ENCODE measurements at regions not wholly inside any gene's neighbourhood (a gene's known extent, or its start where the extent isn't known, plus 50 kb on each side); places are given as distances from the start of the nearest gene placed in this dataset.
"Not testable (repeated sequence)": the region's sequence is repeated elsewhere in the genome, so short reads cannot be mapped to it uniquely, and the experiment has no call there.

DNA sequence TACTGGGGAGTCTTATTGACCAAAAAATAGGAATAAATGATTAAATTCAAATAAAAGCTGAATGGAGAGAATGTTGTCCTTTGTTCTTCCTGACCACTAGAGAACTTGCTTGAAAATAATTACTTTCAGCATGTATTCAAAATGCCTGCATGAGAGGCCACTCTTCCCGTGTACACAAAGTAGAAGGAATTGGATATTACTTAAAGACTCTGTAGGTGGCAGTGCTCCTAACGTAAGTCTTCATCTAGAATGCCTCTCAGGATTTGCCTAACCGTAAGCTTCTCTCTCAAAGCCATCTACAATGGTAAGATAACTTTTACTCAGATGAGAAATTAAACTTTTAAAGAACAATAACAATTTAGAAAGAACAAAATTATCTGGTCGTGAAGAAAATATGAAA is 620.0 kb upstream of the CCNG1 start:
- TF ChIP-seq, protein P1, sequence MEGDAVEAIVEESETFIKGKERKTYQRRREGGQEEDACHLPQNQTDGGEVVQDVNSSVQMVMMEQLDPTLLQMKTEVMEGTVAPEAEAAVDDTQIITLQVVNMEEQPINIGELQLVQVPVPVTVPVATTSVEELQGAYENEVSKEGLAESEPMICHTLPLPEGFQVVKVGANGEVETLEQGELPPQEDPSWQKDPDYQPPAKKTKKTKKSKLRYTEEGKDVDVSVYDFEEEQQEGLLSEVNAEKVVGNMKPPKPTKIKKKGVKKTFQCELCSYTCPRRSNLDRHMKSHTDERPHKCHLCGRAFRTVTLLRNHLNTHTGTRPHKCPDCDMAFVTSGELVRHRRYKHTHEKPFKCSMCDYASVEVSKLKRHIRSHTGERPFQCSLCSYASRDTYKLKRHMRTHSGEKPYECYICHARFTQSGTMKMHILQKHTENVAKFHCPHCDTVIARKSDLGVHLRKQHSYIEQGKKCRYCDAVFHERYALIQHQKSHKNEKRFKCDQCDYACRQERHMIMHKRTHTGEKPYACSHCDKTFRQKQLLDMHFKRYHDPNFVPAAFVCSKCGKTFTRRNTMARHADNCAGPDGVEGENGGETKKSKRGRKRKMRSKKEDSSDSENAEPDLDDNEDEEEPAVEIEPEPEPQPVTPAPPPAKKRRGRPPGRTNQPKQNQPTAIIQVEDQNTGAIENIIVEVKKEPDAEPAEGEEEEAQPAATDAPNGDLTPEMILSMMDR (conservative IDR thresholded peaks at IDR 0.05) = peak; percentile 20; the same call in 1 of the 3 replicates
- Mint-ChIP-seq H3K27me3 (ENCODE audit: low read depth) (no peaks in the 10 kb centered on the region), H3K36me3 (ENCODE audit: insufficient read depth in 1 of 3, low read depth in 3 of 3) (peaks cover 0 to 3% (median 0%) of the 10 kb centered on the region in 3 experiments; a peak in 1 of 7 replicates), H3K27ac (no peak overlapping the region; a peak in 1 of 7 replicates), H3K4me3 (no peak overlapping the region), H3K9me3 (no peaks in the 10 kb centered on the region), H3K4me1 (peaks cover 9 to 11% of the 10 kb centered on the region in 2 experiments)
- Histone ChIP-seq H3K4me1 (ENCODE audit: insufficient read depth, low read length) (no peaks in the 10 kb centered on the region), H4K8ac (replicated peaks; ENCODE audit: insufficient read length, low read depth, low read length) (no peak overlapping the region), H4K91ac (ENCODE audit: insufficient read length, low read depth, low read length) (no peak overlapping the region), H3K23me2 (ENCODE audit: insufficient read length, low read depth, low read length, poor library complexity, severe bottlenecking) (no peaks in the 10 kb centered on the region), H3K9ac (ENCODE audit: extremely low read depth, insufficient read length, low read length) (no peak overlapping the region), H3K14ac (ENCODE audit: insufficient read depth, low read length) (no peak overlapping the region), H3K27ac (ENCODE audit: insufficient read length, low read depth, low read length) (no peak overlapping the region), H4K20me1 (ENCODE audit: control insufficient read depth, insufficient read depth, insufficient read length) (no peaks in the 10 kb centered on the region), H3K79me1 (ENCODE audit: insufficient read depth, low read depth, low read length, poor library complexity, severe bottlenecking) (no peaks in the 10 kb centered on the region), H2AFZ (ENCODE audit: low read length) (no peak overlapping the region), H3K18ac (ENCODE audit: insufficient read length, low read depth, low read length) (no peak overlapping the region), H2BK5ac (ENCODE audit: insufficient read length, low read length) (no peak overlapping the region), H3K79me2 (ENCODE audit: insufficient read depth, low read length) (no peaks in the 10 kb centered on the region), H4K5ac (ENCODE audit: insufficient read length, low read depth, low read length) (no peak overlapping the region), H3K4ac (ENCODE audit: low read depth, low read length) (no peak overlapping the region), H3K27me3 (ENCODE audit: insufficient read depth, low read length) (no peaks in the 10 kb centered on the region), H2BK20ac (ENCODE audit: low read depth, low read length, poor library complexity, severe bottlenecking) (no peak overlapping the region), H2AK5ac (ENCODE audit: insufficient read length, low read length) (no peak overlapping the region), H2BK15ac (ENCODE audit: low read depth, low read length) (no peak overlapping the region), H2BK120ac (ENCODE audit: low read depth, low read length, poor library complexity, severe bottlenecking) (no peak overlapping the region), H3K23ac (ENCODE audit: insufficient read length, low read depth, low read length) (no peak overlapping the region), H2BK12ac (ENCODE audit: insufficient read length, low read depth, low read length) (no peak overlapping the region), H3K56ac (ENCODE audit: insufficient read length, low read depth, low read length) (no peak overlapping the region), H3K9me3 (ENCODE audit: control insufficient read depth, low read depth, low read length) (no peaks in the 10 kb centered on the region), H3K4me2 (ENCODE audit: insufficient read depth, insufficient read length, low read length) (no peak overlapping the region), H3T11ph (ENCODE audit: low read length) (no peak overlapping the region)
- no peak for DNase-seq
- no CpG with 5 or more reads among the region's 4 CpGs for WGBS (ENCODE audit: extremely low coverage, insufficient read length, low lambda C conversion rate)

DNA sequence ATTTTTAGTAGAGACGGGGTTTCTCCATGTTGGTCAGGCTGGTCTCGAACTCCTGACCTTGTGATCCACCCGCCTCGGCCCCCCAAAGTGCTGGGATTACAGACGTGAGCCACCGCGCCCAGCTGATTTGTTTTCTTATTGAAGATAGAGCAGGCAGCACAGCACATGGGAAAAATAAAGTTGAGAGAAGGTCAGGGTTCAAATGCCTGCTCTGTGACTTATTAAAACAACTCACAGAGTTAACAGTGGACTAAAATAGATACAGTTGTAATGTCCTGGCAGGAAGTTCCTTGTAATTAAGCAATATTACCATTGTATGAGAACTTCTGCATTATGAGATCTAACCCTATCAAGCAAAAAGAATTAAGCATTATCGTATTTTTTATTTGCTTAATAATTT is 615.7 kb upstream of the CCNG1 start:
- not testable (repeated sequence) for H3K9ac ChIP-seq (ENCODE audit: extremely low read depth, insufficient read length, low read length); H2BK5ac ChIP-seq (ENCODE audit: insufficient read length, low read length); H3K4me1 ChIP-seq (ENCODE audit: insufficient read depth, low read length); H3K18ac ChIP-seq (ENCODE audit: insufficient read length, low read depth, low read length); H2BK15ac ChIP-seq (ENCODE audit: low read depth, low read length); H3K23ac ChIP-seq (ENCODE audit: insufficient read length, low read depth, low read length); H3K36me3 Mint-ChIP-seq (ENCODE audit: insufficient read depth in 1 of 3, low read depth in 3 of 3); H3K79me1 ChIP-seq (ENCODE audit: insufficient read depth, low read depth, low read length, poor library complexity, severe bottlenecking); H4K8ac ChIP-seq (replicated peaks; ENCODE audit: insufficient read length, low read depth, low read length); H3K9me3 Mint-ChIP-seq; H3K14ac ChIP-seq (ENCODE audit: insufficient read depth, low read length); DNase-seq; H2AFZ ChIP-seq (ENCODE audit: low read length); H4K5ac ChIP-seq (ENCODE audit: insufficient read length, low read depth, low read length); H3K4me3 Mint-ChIP-seq; H3T11ph ChIP-seq (ENCODE audit: low read length); H3K27me3 Mint-ChIP-seq (ENCODE audit: low read depth); H3K27me3 ChIP-seq (ENCODE audit: insufficient read depth, low read length); H2BK12ac ChIP-seq (ENCODE audit: insufficient read length, low read depth, low read length); H2BK20ac ChIP-seq (ENCODE audit: low read depth, low read length, poor library complexity, severe bottlenecking); H4K20me1 ChIP-seq (ENCODE audit: control insufficient read depth, insufficient read depth, insufficient read length); H2AK5ac ChIP-seq (ENCODE audit: insufficient read length, low read length); H3K4ac ChIP-seq (ENCODE audit: low read depth, low read length); H3K4me2 ChIP-seq (ENCODE audit: insufficient read depth, insufficient read length, low read length); H2BK120ac ChIP-seq (ENCODE audit: low read depth, low read length, poor library complexity, severe bottlenecking); H3K79me2 ChIP-seq (ENCODE audit: insufficient read depth, low read length); H3K27ac ChIP-seq (ENCODE audit: insufficient read length, low read depth, low read length); H3K23me2 ChIP-seq (ENCODE audit: insufficient read length, low read depth, low read length, poor library complexity, severe bottlenecking); H3K56ac ChIP-seq (ENCODE audit: insufficient read length, low read depth, low read length); H4K91ac ChIP-seq (ENCODE audit: insufficient read length, low read depth, low read length); H3K9me3 ChIP-seq (ENCODE audit: control insufficient read depth, low read depth, low read length)
- H3K4me1 Mint-ChIP-seq = peaks cover 9 to 11% of the 10 kb centered on the region in 2 experiments
- H3K27ac Mint-ChIP-seq = peak overlapping the region in 1 of 3 experiments; percentile 67; a peak in 1 of 7 replicates
- WGBS (ENCODE audit: extremely low coverage, insufficient read length, low lambda C conversion rate) = no CpG with 5 or more reads among the region's 8 CpGs
